Hippocampal formation (tissue), 2 donors: ENCODE measurements at regions not wholly inside any gene's neighbourhood (a gene's known extent, or its start where the extent isn't known, plus 50 kb on each side); places are given as distances from the start of the nearest gene placed in this dataset.

Experiments used
- DNase-seq, 2 donors: peaks; one replicate each; lab custom pipeline; 2025; lab: John Stamatoyannopoulos, UW

DNA sequence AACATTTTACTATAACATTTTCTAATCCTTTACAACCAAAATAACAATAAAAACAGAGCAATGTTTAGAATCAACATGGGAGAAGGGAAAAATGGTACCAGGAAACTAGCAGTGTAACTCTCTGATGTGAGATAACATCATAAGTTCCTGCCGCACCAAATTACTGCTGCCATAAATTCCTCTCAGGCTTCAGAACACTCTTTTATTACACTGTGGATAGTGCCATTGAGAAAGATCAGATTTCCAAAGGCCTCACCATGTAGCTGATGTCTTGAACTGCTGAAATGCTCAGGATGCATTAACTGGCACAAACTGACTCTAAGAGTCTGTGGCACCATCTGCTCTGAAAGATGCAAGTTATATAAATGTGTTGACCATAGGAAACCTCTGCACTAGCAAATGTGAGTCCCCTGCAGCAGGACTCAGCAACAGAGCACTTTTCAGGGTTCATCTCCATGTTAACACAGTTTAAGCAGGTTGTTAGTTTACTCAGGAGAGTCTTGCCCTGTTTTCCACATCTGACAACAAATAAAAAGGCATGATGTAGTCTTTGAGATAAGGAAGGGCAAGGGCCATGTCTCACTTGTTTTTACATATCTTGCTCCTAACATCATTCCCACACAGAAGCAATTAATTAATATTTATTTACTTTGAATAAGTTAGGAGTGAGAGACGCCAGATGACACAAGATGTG lies 218.1 kb downstream of the CETN3 start:
- no peak for DNase-seq

GRCh38 chr5:90185897-90186468 lies 223.6 kb downstream of the CETN3 start:
- no peak for DNase-seq

DNA sequence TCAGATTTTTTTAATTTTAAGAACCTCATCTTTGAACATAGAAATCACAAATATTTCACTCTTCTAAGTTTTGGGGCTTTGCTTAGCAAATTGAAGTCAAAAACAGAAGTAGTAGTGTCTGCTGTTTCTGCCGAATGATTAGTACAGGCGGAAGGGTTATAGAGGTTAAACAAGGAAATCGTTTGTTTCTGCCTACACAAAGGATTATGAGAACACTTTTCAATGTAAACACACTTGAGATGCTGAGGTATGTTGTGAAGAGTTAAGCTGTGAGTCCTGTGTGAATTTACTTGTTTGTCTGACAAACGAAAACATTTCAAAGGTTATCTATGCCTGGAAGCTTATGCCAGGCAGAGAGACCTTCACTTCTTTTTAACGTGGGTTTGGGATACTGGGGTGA lies 224.8 kb downstream of the CETN3 start:
- no peak for DNase-seq

- no peak for DNase-seq
Observed at GRCh38 chr5:90182726-90183125, 226.8 kb downstream of the CETN3 start.

- DNase-seq = no peak
Observed at GRCh38 chr5:90174236-90174635, 235.3 kb downstream of the CETN3 start.

GRCh38 chr5:90173299-90174030 lies 236.1 kb downstream of the CETN3 start:
- DNase-seq = no peak

GRCh38 chr5:90171466-90171865 lies 238.1 kb downstream of the CETN3 start:
- DNase-seq = no peak

DNA sequence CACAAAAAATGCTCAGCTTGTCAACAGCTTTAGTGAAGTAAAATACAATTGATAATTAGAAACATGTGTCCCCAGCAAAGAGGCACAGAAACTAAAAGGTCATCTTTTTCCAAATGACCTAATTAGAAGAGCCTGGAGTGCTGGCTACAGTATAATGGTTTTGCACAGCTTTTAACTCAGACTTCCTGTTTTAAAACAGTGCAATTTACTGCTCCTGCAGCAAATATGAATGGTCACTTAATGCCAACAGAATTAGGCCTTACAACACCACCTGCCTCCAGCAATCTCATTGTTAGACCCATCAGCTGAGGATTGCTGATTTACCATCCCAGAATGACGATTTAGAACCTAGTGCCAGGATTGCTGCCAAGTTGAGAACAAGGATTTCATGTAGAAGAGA lies 239.3 kb downstream of the CETN3 start:
- DNase-seq = no peak

DNA sequence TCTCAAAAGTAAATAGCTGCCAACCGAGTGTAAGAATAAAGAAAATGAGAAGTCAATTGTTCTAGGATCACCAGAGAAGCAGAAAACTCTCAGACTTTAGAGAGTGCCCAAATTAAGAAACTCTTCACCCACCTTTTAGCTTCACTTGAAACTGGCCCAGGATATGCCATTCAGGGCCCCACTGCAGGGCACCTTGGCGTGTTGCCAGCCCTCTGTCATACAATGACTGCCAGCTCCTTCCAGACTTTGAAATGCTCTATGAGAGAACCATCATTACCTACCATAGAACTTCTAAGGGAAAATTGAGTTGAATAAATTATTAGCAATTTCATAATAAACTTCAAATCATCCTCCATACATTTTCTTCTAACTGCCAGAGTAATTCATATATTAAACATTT lies 240.5 kb downstream of the CETN3 start:
- no peak for DNase-seq

DNA sequence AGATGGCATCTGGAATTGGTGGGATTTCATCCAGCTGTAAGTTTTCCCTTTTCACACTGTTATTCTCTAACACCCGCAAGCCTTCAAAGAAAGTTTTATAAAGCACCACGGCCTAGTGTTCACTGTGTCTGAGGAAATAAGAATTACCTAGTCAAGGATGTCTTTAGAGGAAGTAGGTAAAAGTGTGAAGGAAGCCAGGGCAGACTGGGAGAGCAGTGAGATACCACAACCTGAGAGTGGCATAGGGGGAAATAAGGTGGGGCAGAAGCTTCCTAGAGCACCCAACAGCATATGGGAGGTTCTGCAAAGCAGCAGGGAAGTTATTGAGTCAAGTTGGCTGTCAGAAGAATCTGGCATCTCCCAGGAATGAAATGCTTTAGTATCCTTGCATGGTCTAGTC lies 241.2 kb downstream of the CETN3 start:
- DNase-seq = no peak

DNA sequence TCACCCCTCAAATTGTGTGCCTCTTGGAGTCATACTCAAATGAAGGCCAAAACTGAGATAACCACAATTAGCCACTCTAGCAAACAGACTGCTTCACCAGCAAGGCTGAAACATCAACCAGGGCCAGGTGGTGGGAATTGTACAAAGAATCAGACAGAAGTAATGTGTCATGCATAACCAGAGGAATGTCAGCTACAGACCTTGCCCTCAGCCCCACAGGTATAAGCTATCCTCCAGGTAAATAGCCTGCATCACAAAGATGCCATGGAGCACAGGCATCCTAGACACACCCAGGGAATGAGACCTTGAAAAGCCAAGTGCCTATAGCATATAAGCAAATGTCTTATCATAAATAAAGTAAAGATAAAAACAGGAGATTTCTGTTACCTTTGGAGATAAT lies 242.7 kb downstream of the CETN3 start:
- DNase-seq = no peak

DNA sequence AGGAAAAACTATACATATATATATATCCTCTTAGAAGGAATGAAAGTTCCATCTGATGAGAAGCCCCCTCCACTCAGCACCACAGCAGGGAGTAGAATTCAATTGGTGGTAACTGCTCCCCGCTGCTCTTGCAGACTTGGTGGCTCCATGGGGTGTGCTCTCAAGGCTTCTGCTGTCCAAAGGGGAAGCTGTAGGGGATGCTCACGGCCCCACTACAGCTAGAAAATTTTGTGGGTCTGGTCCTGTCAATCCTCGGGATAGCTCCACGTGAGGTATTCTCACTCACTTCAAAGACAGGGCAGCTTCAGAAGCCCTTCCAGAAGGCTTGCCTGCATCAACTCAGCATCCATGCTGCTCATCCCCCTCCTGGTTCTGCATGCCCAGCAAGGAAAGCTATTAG lies 247.2 kb downstream of the CETN3 start:
- no peak for DNase-seq

GRCh38 chr5:90161414-90161813 lies 248.1 kb downstream of the CETN3 start:
- peak in 1 of 2 donors; percentile 12 for DNase-seq

DNA sequence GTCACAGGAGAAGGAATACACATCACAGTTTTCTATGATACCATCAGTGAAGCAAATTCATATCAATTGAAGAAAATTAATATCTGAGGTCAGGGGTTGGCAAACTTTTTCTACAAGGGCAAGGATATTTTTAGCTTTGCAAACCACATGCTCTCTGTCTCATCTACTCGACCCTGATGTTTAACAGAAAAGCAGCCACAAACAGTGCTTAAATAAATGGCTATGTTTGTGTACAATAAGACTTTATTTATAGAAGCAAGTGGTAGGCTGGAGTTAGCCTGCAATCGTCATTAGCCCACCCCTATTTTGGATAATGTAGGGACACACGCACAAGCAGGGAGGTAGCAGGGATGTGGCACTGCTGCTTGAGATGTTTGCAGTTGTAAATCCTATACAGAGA lies 251.4 kb downstream of the CETN3 start:
- no peak for DNase-seq

DNA sequence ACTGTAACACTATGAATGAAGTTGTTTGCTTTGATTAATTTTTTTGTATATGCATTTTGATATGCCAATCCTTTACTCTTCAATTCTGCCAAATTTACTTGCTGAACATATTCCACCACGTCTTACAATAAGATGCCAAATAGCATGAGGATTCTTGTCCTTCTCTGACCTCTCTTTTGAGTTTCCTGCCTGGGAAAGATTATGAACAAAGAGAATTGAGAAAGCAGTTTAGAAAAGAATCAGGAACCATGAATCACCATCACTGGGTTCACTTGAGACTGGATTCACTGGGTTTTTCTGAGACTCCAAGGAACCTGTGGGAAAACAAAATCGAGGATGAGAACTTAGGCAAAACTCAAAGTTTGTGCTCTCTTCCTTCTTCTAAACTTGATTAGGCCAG lies 256.5 kb downstream of the CETN3 start:
- DNase-seq = no peak

DNA sequence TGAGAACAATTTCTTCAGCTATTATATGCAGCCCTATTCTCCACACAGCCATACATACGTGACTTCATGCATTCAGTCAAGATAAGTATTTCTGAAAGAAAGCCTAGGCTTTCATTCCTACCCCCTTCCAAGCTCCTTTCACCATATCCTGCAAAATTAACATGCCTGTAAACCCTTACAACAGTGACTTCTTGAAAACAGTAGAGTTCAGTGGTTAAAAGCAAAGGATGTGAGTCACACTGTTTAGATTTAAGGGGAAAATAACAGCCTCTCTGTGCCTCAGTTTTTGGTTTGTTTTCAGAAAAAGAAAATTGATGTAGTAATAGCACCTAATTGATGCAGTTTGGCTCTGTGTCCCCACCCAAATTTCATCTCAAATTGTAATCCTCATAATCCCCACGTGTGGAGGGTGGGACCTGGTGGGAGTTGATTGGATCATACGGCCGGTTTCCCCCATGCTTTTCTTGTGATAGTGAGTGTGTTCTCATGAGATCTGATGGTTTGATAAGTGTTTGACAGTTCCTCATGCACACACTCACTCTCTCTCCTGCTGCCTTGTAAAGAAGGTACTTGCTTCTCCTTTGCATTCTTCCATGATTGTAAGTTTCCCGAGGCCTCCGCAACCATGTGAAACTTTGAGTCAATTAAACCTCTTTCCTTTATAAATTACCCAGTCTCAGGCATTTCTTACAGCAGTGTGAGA lies 264.8 kb downstream of the CETN3 start:
- DNase-seq = no peak

DNA sequence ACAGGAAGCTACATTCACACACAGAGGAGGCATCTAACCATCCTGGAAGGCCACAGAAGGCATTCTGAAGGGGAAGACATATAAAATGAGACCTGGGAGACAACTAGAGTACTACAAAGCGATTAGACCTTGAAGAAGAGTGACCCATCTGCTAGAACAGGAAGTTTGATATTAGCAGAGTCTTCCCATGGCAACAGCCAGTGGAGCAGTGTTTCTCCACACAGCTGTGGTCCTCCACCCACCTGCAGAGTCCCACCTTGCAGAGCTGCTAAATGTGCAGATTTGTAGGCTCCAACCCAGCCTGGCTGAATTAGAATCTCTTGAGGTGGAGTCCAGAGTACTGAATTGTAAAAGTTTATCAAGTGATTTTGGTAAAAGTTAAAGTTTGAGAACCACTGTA lies 267.0 kb downstream of the CETN3 start:
- DNase-seq = no peak

- DNase-seq = no peak
Observed at GRCh38 chr5:90141984-90142383, 267.6 kb downstream of the CETN3 start.

GRCh38 chr5:90136952-90137528 lies 272.5 kb downstream of the CETN3 start:
- DNase-seq = no peak

DNA sequence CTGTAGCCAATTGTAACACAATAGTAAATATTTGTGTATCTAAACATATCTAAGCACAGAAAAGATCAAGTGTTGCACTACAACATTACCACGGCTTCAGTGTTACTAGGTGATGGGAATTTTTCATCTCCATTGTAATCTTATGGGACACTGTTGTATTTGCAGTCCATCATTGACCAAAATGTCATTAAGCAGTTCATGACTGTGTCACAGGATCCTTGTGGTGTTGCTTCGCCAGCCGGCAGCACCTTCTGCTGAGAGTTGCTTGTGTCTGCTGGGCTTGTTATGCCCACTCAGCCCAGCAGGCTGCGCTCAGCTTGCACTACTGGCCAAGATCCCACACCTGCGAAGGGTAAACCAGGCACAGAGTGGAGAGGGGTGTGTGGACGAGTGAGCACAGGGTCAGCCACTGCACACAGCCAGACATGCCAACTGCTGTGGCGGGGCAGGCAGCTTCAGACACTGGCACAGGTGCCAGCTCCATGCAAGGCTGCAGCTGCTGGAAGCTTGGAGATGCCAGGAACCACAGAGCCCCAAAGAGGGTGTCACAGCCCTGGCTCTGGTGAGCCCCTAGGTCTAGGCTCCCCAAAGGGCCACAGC lies 273.7 kb downstream of the CETN3 start:
- DNase-seq = no peak

DNA sequence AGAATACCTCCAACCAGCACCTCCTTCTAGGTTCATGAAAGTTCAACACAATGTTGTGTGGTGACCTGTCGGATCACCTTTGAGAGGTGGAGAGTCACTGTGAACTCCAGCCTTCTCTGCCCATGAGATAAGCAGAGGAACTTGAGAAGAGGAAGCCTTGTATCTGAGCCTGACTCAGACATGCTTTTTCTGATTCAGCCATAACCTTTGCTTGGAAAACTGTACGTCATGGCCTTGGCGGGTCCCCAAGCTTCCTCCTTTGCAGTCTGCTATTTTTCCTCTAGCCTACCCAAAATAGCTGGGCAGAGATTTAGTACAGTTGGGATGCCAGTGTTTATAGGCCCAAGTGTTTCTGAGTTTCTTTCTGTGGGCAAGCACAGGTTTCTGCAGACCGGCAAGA lies 274.7 kb downstream of the CETN3 start:
- peak in 1 of 2 donors; percentile 19 for DNase-seq

- DNase-seq = no peak
Observed at GRCh38 chr5:90134381-90134780, 275.2 kb downstream of the CETN3 start.
